MCF 10A (cell line): ENCODE measurements at regions not wholly inside any gene's neighbourhood (a gene's known extent, or its start where the extent isn't known, plus 50 kb on each side); places are given as distances from the start of the nearest gene placed in this dataset.

Experiments
- BruUV-seq: library from RNA; stranded (reverse); fragments of 400-500 nt; replicated peaks from 2 replicates; lab custom pipeline; 2021; lab: Mats Ljungman, UMichigan
- CTCF ChIA-PET: fragments of 300-600 bp; sonication (Branson Sonifier 250); formaldehyde crosslinking; extraction: SDS; loops from one replicate; lab custom pipeline; 2021; ENCODE audit warnings: antibody characterized with exemption, inconsistent platforms; lab: Yijun Ruan, JAX
- POLR2A ChIA-PET: fragments of 300-600, 350-650 bp; sonication (Branson Sonifier 250); formaldehyde crosslinking; extraction: SDS; loops from one replicate; lab custom pipeline; 2020; ENCODE audit warnings: antibody characterized with exemption, inconsistent platforms; lab: Yijun Ruan, JAX
- DNase-seq: peaks from one replicate; pipeline ENCODE4 v3.0.0-alpha.2; 2018; ENCODE audit not compliant: unreplicated experiment
- H3K27ac Mint-ChIP-seq: one replicate; pipeline ENCODE4 v1.8.0; 2022; ENCODE audit warnings: mild to moderate bottlenecking, low read depth, mixed read lengths; ENCODE audit not compliant: unreplicated experiment
- H3K27me3 Mint-ChIP-seq: one replicate; pipeline ENCODE4 v1.8.0; 2022; ENCODE audit warnings: mixed read lengths; ENCODE audit not compliant: insufficient read depth, unreplicated experiment
- H3K36me3 Mint-ChIP-seq: one replicate; pipeline ENCODE4 v1.8.0; 2022; ENCODE audit warnings: mild to moderate bottlenecking, moderate library complexity, mixed read lengths; ENCODE audit not compliant: insufficient read depth, unreplicated experiment
- H3K4me1 Mint-ChIP-seq: one replicate; pipeline ENCODE4 v1.8.0; 2022; ENCODE audit warnings: mixed read lengths; ENCODE audit not compliant: insufficient read depth, unreplicated experiment
- H3K4me3 Mint-ChIP-seq: one replicate; pipeline ENCODE4 v1.8.0; 2022; ENCODE audit warnings: mild to moderate bottlenecking, moderate library complexity, mixed read lengths; ENCODE audit not compliant: unreplicated experiment
- H3K9me3 Mint-ChIP-seq: one replicate; pipeline ENCODE4 v1.8.0; 2022; ENCODE audit warnings: mixed read lengths; ENCODE audit not compliant: unreplicated experiment
- intact Hi-C: fragments of 100-400 bp; cut with micrococcal nuclease; formaldehyde crosslinking; loops from 2 replicates; pipeline ENCODE4 v1.14.1; 2022
- TF ChIP-seq, protein P1 (sequence below): fragments of 200-600 bp; IDR thresholded peaks from one replicate; pipeline ENCODE4 v1.8.0; 2022; ENCODE audit warnings: antibody characterized with exemption, mild to moderate bottlenecking; ENCODE audit not compliant: unreplicated experiment

- ChIA-PET CTCF (no interaction called here), POLR2A (interaction anchor here (0.9 kb wide), 1 partner anchor 8 kb away, joined by 3 read pairs; no protein-coding TSS in a partner anchor)
- no peaks in the 10 kb centered on the region for H3K36me3 Mint-ChIP-seq
- H3K27me3 Mint-ChIP-seq = no peaks in the 10 kb centered on the region
- DNase-seq = no peak
- no TSS peak for BruUV-seq
- intact Hi-C loops = no loop called here
- H3K27ac Mint-ChIP-seq = no peak overlapping the region
- H3K4me1 Mint-ChIP-seq = no peaks in the 10 kb centered on the region
- TF ChIP-seq, protein P1, sequence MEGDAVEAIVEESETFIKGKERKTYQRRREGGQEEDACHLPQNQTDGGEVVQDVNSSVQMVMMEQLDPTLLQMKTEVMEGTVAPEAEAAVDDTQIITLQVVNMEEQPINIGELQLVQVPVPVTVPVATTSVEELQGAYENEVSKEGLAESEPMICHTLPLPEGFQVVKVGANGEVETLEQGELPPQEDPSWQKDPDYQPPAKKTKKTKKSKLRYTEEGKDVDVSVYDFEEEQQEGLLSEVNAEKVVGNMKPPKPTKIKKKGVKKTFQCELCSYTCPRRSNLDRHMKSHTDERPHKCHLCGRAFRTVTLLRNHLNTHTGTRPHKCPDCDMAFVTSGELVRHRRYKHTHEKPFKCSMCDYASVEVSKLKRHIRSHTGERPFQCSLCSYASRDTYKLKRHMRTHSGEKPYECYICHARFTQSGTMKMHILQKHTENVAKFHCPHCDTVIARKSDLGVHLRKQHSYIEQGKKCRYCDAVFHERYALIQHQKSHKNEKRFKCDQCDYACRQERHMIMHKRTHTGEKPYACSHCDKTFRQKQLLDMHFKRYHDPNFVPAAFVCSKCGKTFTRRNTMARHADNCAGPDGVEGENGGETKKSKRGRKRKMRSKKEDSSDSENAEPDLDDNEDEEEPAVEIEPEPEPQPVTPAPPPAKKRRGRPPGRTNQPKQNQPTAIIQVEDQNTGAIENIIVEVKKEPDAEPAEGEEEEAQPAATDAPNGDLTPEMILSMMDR = no peak
- H3K4me3 Mint-ChIP-seq = no peak overlapping the region
- H3K9me3 Mint-ChIP-seq = no peaks in the 10 kb centered on the region
Measured at GRCh38 chr11:104476898-104477297, 313.0 kb upstream of the PDGFD start.

- Mint-ChIP-seq H3K4me3 (no peak overlapping the region), H3K4me1 (no peaks in the 10 kb centered on the region), H3K9me3 (no peaks in the 10 kb centered on the region), H3K27ac (no peak overlapping the region), H3K36me3 (no peaks in the 10 kb centered on the region), H3K27me3 (no peaks in the 10 kb centered on the region)
- intact Hi-C loops = no loop called here
- CTCF ChIA-PET = no interaction called here
- no TSS peak for BruUV-seq
- POLR2A ChIA-PET = interaction anchor here (0.9 kb wide), 1 partner anchor 9 kb away, joined by 3 read pairs; no protein-coding TSS in a partner anchor
- TF ChIP-seq, protein P1 = no peak
- no peak for DNase-seq
Measured at GRCh38 chr11:104476454-104476853, 312.5 kb upstream of the PDGFD start.

DNA sequence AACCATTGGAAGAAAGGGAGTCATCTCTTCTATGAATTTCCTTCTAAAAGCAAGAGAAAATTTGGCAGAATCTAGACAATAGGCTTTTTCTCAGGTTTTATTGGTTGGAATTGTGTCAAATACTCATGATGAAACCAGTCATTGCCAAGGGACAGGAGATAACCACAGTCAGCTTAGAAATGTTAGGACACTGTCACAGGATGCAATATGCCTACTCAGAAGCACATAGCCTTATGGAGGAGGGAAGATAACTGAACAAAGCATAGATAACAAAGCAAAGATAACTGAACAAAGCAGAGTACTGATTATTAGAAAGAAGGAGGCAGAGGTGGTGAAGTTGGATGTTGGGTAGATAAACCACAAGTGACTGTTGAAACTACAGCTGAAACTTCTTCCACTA, 303.5 kb upstream of the PDGFD start:
- Mint-ChIP-seq H3K27ac (no peak overlapping the region), H3K9me3 (no peaks in the 10 kb centered on the region), H3K27me3 (no peaks in the 10 kb centered on the region), H3K4me1 (peaks cover 5% of the 10 kb centered on the region), H3K36me3 (no peaks in the 10 kb centered on the region), H3K4me3 (no peak overlapping the region)
- BruUV-seq = no TSS peak
- intact Hi-C loops = no loop called here
- POLR2A ChIA-PET = interaction anchor here (0.5 kb wide), 1 partner anchor 1075 kb away, joined by 3 read pairs; no protein-coding TSS in a partner anchor
- TF ChIP-seq, protein P1 = no peak
- no peak for DNase-seq
- CTCF ChIA-PET = interaction anchor here (0.6 kb wide), 1 partner anchor 41 kb away, joined by 3 read pairs; no protein-coding TSS in a partner anchor

DNA sequence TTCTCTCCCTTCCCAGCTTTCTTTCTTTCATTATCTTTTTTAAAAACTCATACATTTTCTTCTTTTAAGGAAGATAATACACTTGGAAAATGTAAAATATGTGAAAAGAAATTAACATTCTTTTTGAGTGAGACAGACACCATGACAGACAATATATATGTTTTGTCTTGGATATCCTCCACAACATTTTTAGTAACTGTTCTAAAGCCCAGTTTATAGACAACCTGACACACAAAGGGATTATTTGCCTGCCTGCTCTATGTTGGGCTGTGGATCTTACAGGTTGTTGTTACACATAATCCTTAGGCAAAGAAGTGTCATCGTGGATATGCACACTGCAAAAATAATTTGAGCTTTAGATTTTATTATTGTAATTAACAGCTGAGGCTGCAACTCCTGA, 301.4 kb upstream of the PDGFD start:
- Mint-ChIP-seq H3K4me1 (peaks cover 6% of the 10 kb centered on the region), H3K4me3 (no peak overlapping the region), H3K27me3 (no peaks in the 10 kb centered on the region), H3K36me3 (no peaks in the 10 kb centered on the region), H3K27ac (no peak overlapping the region), H3K9me3 (no peaks in the 10 kb centered on the region)
- ChIA-PET POLR2A (interaction anchor here (0.7 kb wide), 1 partner anchor 8 kb away, joined by 3 read pairs; no protein-coding TSS in a partner anchor), CTCF (interaction anchor here (0.6 kb wide), 1 partner anchor 802 kb away, joined by 3 read pairs; no protein-coding TSS in a partner anchor)
- no peak for DNase-seq
- intact Hi-C loops = no loop called here
- TF ChIP-seq, protein P1 = no peak
- BruUV-seq = no TSS peak
